Heart left ventricle (tissue), 16 donors: ENCODE measurements at regions not wholly inside any gene's neighbourhood (a gene's known extent, or its start where the extent isn't known, plus 50 kb on each side); places are given as distances from the start of the nearest gene placed in this dataset.

ENCODE experiments used
- ATAC-seq, 4 donors: fragments of 200-7000 bp; cut with Tn5 transposase; one replicate each; pipeline ENCODE4 v1.9.1; 2020 to 2022; ENCODE audit warnings: moderate library complexity in 4 of 4, mild to moderate bottlenecking in 3 of 4, moderate number of reproducible peaks in 1 of 4
- DNase-seq, 5 donors: peaks; one replicate each; pipeline ENCODE4 v3.0.0-alpha.2; 2020
- H3K27ac ChIP-seq, 12 donors: fragments of 200-600 bp; sonication (generic) in 4 of 12; one replicate each; pipeline versions ENCODE4 v1.5.0 to v1.8.0; 2016 to 2022; ENCODE audit warnings: mild to moderate bottlenecking in 2 of 12
- H3K27me3 ChIP-seq, 9 donors: fragments of 200-600 bp; sonication (generic) in 2 of 9; one replicate each; pipeline versions ENCODE4 v1.5.1 to v1.8.0; 2016 to 2022; ENCODE audit warnings: mild to moderate bottlenecking in 3 of 9
- H3K36me3 ChIP-seq, 9 donors: fragments of 200-600 bp; sonication (generic) in 2 of 9; one replicate each; pipeline versions ENCODE4 v1.5.0 to v1.8.0; 2018 to 2022; ENCODE audit warnings: mild to moderate bottlenecking in 2 of 9
- H3K4me1 ChIP-seq, 12 donors: fragments of 200-600 bp; sonication (generic) in 4 of 12; one replicate each; pipeline versions ENCODE4 v1.5.0 to v1.8.0; 2016 to 2022; ENCODE audit warnings: mild to moderate bottlenecking in 3 of 12
- H3K4me3 ChIP-seq, 12 donors: fragments of 200-600 bp; sonication (generic) in 4 of 12; one replicate each; pipeline versions ENCODE4 v1.5.0 to v1.8.0; 2017 to 2022; ENCODE audit warnings: mild to moderate bottlenecking in 9 of 12, moderate library complexity in 4 of 12
- H3K9me3 ChIP-seq, 12 donors: fragments of 200-600 bp; sonication (generic) in 4 of 12; one replicate each; pipeline versions ENCODE4 v1.5.0 to v1.8.0; 2016 to 2022; ENCODE audit warnings: mild to moderate bottlenecking in 1 of 12
- CTCF ChIP-seq, 12 donors: fragments of 200-600 bp; sonication (generic) in 4 of 12; IDR thresholded peaks; one replicate each; pipeline versions ENCODE4 v1.5.0 to v1.8.0; 2018 to 2022; ENCODE audit warnings: antibody characterized with exemption in 12 of 12, mild to moderate bottlenecking in 5 of 12
- POLR2A ChIP-seq, 2 donors: fragments of 450-650 bp; IDR thresholded peaks; one replicate each; pipeline ENCODE4 v1.6.1; 2017; ENCODE audit warnings: antibody characterized with exemption in 2 of 2, mild to moderate bottlenecking in 2 of 2, moderate library complexity in 2 of 2
- WGBS, 4 donors: extraction: QIAGEN DNeasy Blood & Tissue Kit in 2 of 4; methylation state at CpG; one replicate each; pipeline versions ENCODE4 v1.1.5 to v1.1.7; 2013 to 2018; 5-methylcytosine and 5-hydroxymethylcytosine counted together
- intact Hi-C, 10 donors: fragments of 100-400 bp; cut with DNase I; formaldehyde crosslinking; loops; one replicate each; pipeline versions ENCODE4 v1.11.1 to v1.14.2; 2022
- donor health status: ischemic (EF 13 %, LVEDD 7.1; RV severe dilation, severe dysfunction).
- donor health status: healthy with polysubstance abuse.
- donor health status: DM: no; HTN: yes; CAD: no.
- donor health status: DM: no; HTN: no; CAD: no.
- donor health status: ischemic (EF 25% LVEDD 6.9; RV normal size, moderate dysfunction).
- donor health status: ischemic (EF 25% LVEDD 5.7; RV mildly dilated, moderate dysfunction).
- donor health status: healthy.
- donor health status: DM: yes; HTN: yes; CAD: no.
- donor health status: ischemic (EF 35%, LVEDD 5.7; RV mildly dilated, moderate dysfunction).
- donor health status: nonischemic (EF 11% LVEDD 7.7; RV severe dilation, severe dysfunction).
- donor health status: DM: yes; HTN: yes; CAD: no.
- donor health status: PGD.
- donor health status: ischemic (EF 29% LVEDD 5.4; RV normal size, mild dysfunction).
- donor health status: nonischemic (EF 23%, LVEDD 6.1; RV moderate dilation, normal function).

DNA sequence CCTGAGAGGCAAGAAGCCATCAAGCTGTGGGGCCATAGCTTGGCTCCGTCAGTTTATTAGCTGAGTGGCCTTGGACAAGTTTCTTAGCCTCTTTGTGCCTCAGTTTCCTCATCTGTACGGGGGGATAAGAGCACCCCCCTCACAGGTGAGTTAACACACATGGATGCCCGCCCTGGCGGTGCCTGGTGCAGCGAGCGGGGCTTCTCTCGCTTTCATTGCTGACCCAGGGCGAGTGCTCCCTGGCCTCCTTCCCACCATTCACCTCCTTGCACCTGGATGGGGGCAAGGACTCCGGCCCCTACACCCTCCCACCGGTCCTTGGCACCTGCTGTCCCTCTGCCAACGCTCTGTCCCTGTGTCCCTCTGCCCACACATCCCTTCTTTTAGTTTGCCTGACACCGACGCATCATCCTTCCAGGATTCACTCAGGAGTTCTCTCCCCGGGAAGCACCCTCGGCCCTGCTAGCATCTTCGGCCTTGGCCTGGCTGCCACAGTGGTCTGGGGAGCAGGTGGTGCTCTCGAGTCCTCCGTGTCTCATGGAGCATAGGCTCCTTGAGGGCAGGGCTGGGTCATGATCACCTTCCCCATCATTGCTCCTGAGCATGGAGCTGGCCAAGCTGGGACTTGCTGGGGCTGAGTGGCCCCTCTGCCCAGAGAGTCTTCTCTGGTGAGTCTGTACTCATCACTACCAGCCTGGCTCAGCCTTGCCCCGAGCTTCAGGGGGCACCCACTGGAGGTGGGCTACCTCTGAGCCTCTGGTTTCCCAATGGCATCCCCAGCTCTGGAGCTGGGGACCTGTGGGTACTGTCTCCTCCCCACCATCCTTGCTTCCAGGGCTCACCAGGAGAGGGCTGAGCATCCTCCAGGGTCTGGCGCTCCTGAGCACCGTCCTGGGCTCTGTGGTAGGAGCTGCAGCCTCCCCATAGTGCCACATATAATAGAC is 53.8 kb upstream of the SORCS2 start:
- intact Hi-C loops = no loop called here
- Histone ChIP-seq H3K27me3 (no peaks in the 10 kb centered on the region), H3K4me3 (no peak overlapping the region), H3K9me3 (no peaks in the 10 kb centered on the region), H3K27ac (no peak overlapping the region), H3K36me3 (no peaks in the 10 kb centered on the region), H3K4me1 (peaks cover 0 to 15% (median 7%) of the 10 kb centered on the region in 12 donors)
- WGBS, 4 donors = 86 to 92% (median 89%) methylated on average over 20 to 21 of the region's 21 CpGs
- DNase-seq (peak in 1 of 5 donors; percentile 42), ATAC-seq (peak in 1 of 4 donors; percentile 6)
- TF ChIP-seq POLR2A (IDR thresholded peaks at IDR 0.05) = no peak
- TF ChIP-seq CTCF (IDR thresholded peaks at IDR 0.05) = no peak

GRCh38 chr4:7137326-7138200 is 54.8 kb upstream of the SORCS2 start:
- peaks cover 0 to 15% (median 7%) of the 10 kb centered on the region in 12 donors for H3K4me1 ChIP-seq
- 92 to 94% (median 92%) methylated on average over 29 to 30 of the region's 30 CpGs for WGBS, 4 donors
- intact Hi-C loops = no loop called here

DNA sequence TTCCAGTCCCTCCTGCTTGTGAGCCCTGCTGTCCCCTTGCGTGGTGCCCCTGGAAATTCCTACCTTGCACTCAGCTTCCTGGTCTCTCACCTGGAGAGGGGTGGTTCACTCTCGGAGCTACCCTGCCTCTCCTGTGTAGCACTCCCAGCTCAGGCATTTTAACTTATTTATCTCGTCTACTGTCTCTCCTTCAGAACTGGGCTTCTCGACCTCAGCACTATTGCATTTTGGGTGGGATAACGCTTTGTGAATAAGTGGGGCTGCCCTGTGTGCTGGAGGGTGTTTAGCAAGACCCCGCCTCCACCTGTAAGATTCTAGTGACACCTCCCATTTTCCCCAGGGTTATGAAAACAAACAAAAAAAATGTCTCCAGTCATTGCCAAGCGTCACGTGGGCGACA is 56.0 kb upstream of the SORCS2 start:
- no peak for ATAC-seq
- peaks cover 0 to 15% (median 7%) of the 10 kb centered on the region in 12 donors for H3K4me1 ChIP-seq
- no peak for TF ChIP-seq POLR2A (IDR thresholded peaks at IDR 0.05)
- TF ChIP-seq CTCF (IDR thresholded peaks at IDR 0.05) = no peak
- no peaks in the 10 kb centered on the region for H3K36me3 ChIP-seq
- no peak overlapping the region for H3K4me3 ChIP-seq
- DNase-seq = no peak
- 79 to 92% (median 86%) methylated on average over 9 of the region's 9 CpGs for WGBS, 4 donors
- no peaks in the 10 kb centered on the region for H3K27me3 ChIP-seq
- no peak overlapping the region for H3K27ac ChIP-seq
- intact Hi-C loops = no loop called here
- H3K9me3 ChIP-seq = peaks cover 0 to 6% (median 0%) of the 10 kb centered on the region in 12 donors

More at GRCh38 chr4:7137326-7138200, 54.8 kb upstream of the SORCS2 start:
- Histone ChIP-seq H3K36me3 (no peaks in the 10 kb centered on the region), H3K27me3 (no peaks in the 10 kb centered on the region), H3K9me3 (peaks cover 0 to 6% (median 0%) of the 10 kb centered on the region in 12 donors), H3K27ac (no peak overlapping the region), H3K4me3 (no peak overlapping the region)
- TF ChIP-seq POLR2A (IDR thresholded peaks at IDR 0.05) (no peak), CTCF (IDR thresholded peaks at IDR 0.05) (no peak)
- no peak for ATAC-seq
- peak in 1 of 5 donors; percentile 56 for DNase-seq

- intact Hi-C loops = no loop called here
- 50 to 55% (median 52%) methylated on average over 13 of the region's 13 CpGs for WGBS, 4 donors
- DNase-seq (no peak), ATAC-seq (peak in 2 of 4 donors; percentile 30 to 34)
- H3K36me3 ChIP-seq = no peaks in the 10 kb centered on the region
- H3K9me3 ChIP-seq = peaks cover 0 to 6% (median 0%) of the 10 kb centered on the region in 12 donors
- H3K4me3 ChIP-seq = no peak overlapping the region
- peaks cover 0 to 15% (median 7%) of the 10 kb centered on the region in 12 donors for H3K4me1 ChIP-seq
- H3K27me3 ChIP-seq = no peaks in the 10 kb centered on the region
- H3K27ac ChIP-seq = peak overlapping the region in 6 of 12 donors; percentile 6 to 59 (median 40)
- no peak for TF ChIP-seq POLR2A (IDR thresholded peaks at IDR 0.05)
- no peak for TF ChIP-seq CTCF (IDR thresholded peaks at IDR 0.05)
Measured at GRCh38 chr4:7135389-7135746, 57.0 kb upstream of the SORCS2 start.
